DMS114 treated with DMSO at 0.1 percent for 48 hours (cell line): ENCODE measurements at regions not wholly inside any gene's neighbourhood (a gene's known extent, or its start where the extent isn't known, plus 50 kb on each side); places are given as distances from the start of the nearest gene placed in this dataset.

Experiments
- DNase-seq: peaks from one replicate; lab custom pipeline; 2025; ENCODE audit not compliant: unreplicated experiment; lab: John Stamatoyannopoulos, UW

GRCh38 chr1:10848109-10848684 is 51.8 kb upstream of the CASZ1 start:
- no peak for DNase-seq

- no peak for DNase-seq
These were observed 53.6 kb upstream of the CASZ1 start for GRCh38 chr1:10850026-10850425.

- no peak for DNase-seq
These were observed 54.9 kb upstream of the CASZ1 start for GRCh38 chr1:10851024-10852013.

- no peak for DNase-seq
These were observed 55.6 kb upstream of the CASZ1 start for GRCh38 chr1:10852018-10852417.

- no peak for DNase-seq
These were observed 56.0 kb upstream of the CASZ1 start for GRCh38 chr1:10852486-10852885.

- DNase-seq: no peak
These were observed 56.6 kb upstream of the CASZ1 start for GRCh38 chr1:10852998-10853520.

GRCh38 chr1:10853701-10854100 is 57.3 kb upstream of the CASZ1 start:
- DNase-seq: no peak

GRCh38 chr1:10854856-10855459 is 58.5 kb upstream of the CASZ1 start:
- no peak for DNase-seq

- DNase-seq: no peak
These were observed 59.8 kb upstream of the CASZ1 start for GRCh38 chr1:10856176-10856683.

GRCh38 chr1:10856863-10857598 is 60.6 kb upstream of the CASZ1 start:
- DNase-seq: no peak

- no peak for DNase-seq
These were observed 61.2 kb upstream of the CASZ1 start for GRCh38 chr1:10857687-10858086.

- no peak for DNase-seq
These were observed 63.8 kb upstream of the CASZ1 start for GRCh38 chr1:10860218-10860617.

GRCh38 chr1:10860682-10861081 is 64.2 kb upstream of the CASZ1 start:
- DNase-seq: no peak

GRCh38 chr1:10861822-10862221 is 65.4 kb upstream of the CASZ1 start:
- no peak for DNase-seq

GRCh38 chr1:10862743-10863335 is 66.4 kb upstream of the CASZ1 start:
- DNase-seq: no peak

GRCh38 chr1:10863886-10864285 is 67.4 kb upstream of the CASZ1 start:
- no peak for DNase-seq

- no peak for DNase-seq
These were observed 68.3 kb upstream of the CASZ1 start for GRCh38 chr1:10864776-10865175.

- no peak for DNase-seq
These were observed 69.3 kb upstream of the CASZ1 start for GRCh38 chr1:10865518-10866320.

GRCh38 chr1:10866321-10867093 is 70.1 kb upstream of the CASZ1 start:
- no peak for DNase-seq
